ENCODE measurements at regions not wholly inside any gene's neighbourhood (a gene's known extent, or its start where the extent isn't known, plus 50 kb on each side); places are given as distances from the start of the nearest gene placed in this dataset.

GRCh38 chr7:21024485-21024867 is 237.8 kb upstream of the SP8 start:
- H3K4me1 ChIP-seq = no peaks in the 10 kb centered on the region
- no peak overlapping the region for H3K4me3 ChIP-seq (ENCODE audit: low read depth, low read length)
- H3K9me3 ChIP-seq = no peaks in the 10 kb centered on the region
- no peaks in the 10 kb centered on the region for H3K36me3 ChIP-seq
- TF ChIP-seq CTCF (IDR thresholded peaks at IDR 0.05; ENCODE audit: low read depth, low read length) = no peak
- no peak for DNase-seq
- 0 out of 2 replicates have a peak, but pooled peaks cover 3% of the 10 kb centered on the region for H3K27me3 ChIP-seq

- 0 out of 2 replicates have a peak, but pooled peaks cover 3% of the 10 kb centered on the region for H3K27me3 ChIP-seq
- no peak for DNase-seq
- no peaks in the 10 kb centered on the region for H3K36me3 ChIP-seq
- H3K4me3 ChIP-seq (ENCODE audit: low read depth, low read length) = no peak overlapping the region
- no peaks in the 10 kb centered on the region for H3K9me3 ChIP-seq
- no peaks in the 10 kb centered on the region for H3K4me1 ChIP-seq
- no peak for TF ChIP-seq CTCF (IDR thresholded peaks at IDR 0.05; ENCODE audit: low read depth, low read length)
These were observed 241.5 kb upstream of the SP8 start for GRCh38 chr7:21028186-21028585.

GRCh38 chr7:21028599-21028998 is 241.9 kb upstream of the SP8 start:
- TF ChIP-seq CTCF (IDR thresholded peaks at IDR 0.05; ENCODE audit: low read depth, low read length) = no peak

GRCh38 chr7:21029006-21029405 is 242.3 kb upstream of the SP8 start:
- no peak for TF ChIP-seq CTCF (IDR thresholded peaks at IDR 0.05; ENCODE audit: low read depth, low read length)
- H3K4me3 ChIP-seq (ENCODE audit: low read depth, low read length) = no peak overlapping the region
- no peak for DNase-seq
- H3K27me3 ChIP-seq = 0 out of 2 replicates have a peak, but pooled peaks cover 3% of the 10 kb centered on the region
- no peaks in the 10 kb centered on the region for H3K36me3 ChIP-seq
- no peaks in the 10 kb centered on the region for H3K9me3 ChIP-seq
- H3K4me1 ChIP-seq = no peaks in the 10 kb centered on the region

More at GRCh38 chr7:21028599-21028998, 241.9 kb upstream of the SP8 start:
- no peak overlapping the region for H3K4me3 ChIP-seq (ENCODE audit: low read depth, low read length)
- H3K4me1 ChIP-seq = no peaks in the 10 kb centered on the region
- H3K27me3 ChIP-seq = 0 out of 2 replicates have a peak, but pooled peaks cover 3% of the 10 kb centered on the region
- H3K9me3 ChIP-seq = no peaks in the 10 kb centered on the region
- DNase-seq = no peak
- no peaks in the 10 kb centered on the region for H3K36me3 ChIP-seq

GRCh38 chr7:21030237-21030871 is 243.7 kb upstream of the SP8 start:
- no peaks in the 10 kb centered on the region for H3K4me1 ChIP-seq
- H3K27me3 ChIP-seq = 0 out of 2 replicates have a peak, but pooled peaks cover 3% of the 10 kb centered on the region
- no peaks in the 10 kb centered on the region for H3K9me3 ChIP-seq
- H3K4me3 ChIP-seq (ENCODE audit: low read depth, low read length) = no peak overlapping the region
- no peaks in the 10 kb centered on the region for H3K36me3 ChIP-seq
- DNase-seq = no peak
- no peak for TF ChIP-seq CTCF (IDR thresholded peaks at IDR 0.05; ENCODE audit: low read depth, low read length)

- TF ChIP-seq CTCF (IDR thresholded peaks at IDR 0.05; ENCODE audit: low read depth, low read length) = no peak
- no peak for DNase-seq
- H3K4me1 ChIP-seq = no peaks in the 10 kb centered on the region
- H3K27me3 ChIP-seq = peaks cover 16% of the 10 kb centered on the region
- no peak overlapping the region for H3K4me3 ChIP-seq (ENCODE audit: low read depth, low read length)
- no peaks in the 10 kb centered on the region for H3K9me3 ChIP-seq
- no peaks in the 10 kb centered on the region for H3K36me3 ChIP-seq
These were observed 254.6 kb upstream of the SP8 start for GRCh38 chr7:21041252-21041651.

Measured in BE2C (cell line).